ENCODE measurements at regions not wholly inside any gene's neighbourhood (a gene's known extent, or its start where the extent isn't known, plus 50 kb on each side); places are given as distances from the start of the nearest gene placed in this dataset.

DNA sequence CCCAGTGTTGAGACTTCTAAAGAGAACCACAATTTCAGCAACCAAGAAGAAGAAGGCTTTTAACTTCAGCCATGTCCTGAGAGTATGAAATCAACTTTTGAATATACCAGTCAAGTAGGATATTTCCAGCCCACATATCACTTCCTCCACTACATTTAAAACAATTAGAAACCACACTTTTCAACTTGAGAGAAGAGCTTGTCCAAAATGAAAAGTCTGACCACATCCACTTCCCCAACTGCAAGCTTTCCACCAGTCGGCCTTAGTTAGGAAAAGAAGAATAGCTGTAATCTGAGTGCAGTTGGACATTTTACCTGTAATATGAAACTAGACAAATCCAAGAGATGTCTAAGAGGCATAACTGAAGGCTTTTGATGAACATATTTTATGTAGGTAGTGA, 101.9 kb upstream of the SLC7A11 start:
- TF ChIP-seq, protein P1, sequence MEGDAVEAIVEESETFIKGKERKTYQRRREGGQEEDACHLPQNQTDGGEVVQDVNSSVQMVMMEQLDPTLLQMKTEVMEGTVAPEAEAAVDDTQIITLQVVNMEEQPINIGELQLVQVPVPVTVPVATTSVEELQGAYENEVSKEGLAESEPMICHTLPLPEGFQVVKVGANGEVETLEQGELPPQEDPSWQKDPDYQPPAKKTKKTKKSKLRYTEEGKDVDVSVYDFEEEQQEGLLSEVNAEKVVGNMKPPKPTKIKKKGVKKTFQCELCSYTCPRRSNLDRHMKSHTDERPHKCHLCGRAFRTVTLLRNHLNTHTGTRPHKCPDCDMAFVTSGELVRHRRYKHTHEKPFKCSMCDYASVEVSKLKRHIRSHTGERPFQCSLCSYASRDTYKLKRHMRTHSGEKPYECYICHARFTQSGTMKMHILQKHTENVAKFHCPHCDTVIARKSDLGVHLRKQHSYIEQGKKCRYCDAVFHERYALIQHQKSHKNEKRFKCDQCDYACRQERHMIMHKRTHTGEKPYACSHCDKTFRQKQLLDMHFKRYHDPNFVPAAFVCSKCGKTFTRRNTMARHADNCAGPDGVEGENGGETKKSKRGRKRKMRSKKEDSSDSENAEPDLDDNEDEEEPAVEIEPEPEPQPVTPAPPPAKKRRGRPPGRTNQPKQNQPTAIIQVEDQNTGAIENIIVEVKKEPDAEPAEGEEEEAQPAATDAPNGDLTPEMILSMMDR (IDR thresholded peaks at IDR 0.05), result no peak
- no peak for TF ChIP-seq POLR2AphosphoS5 (IDR thresholded peaks at IDR 0.05)
- no peak for TF ChIP-seq POLR2A (IDR thresholded peaks at IDR 0.05)
- TF ChIP-seq EP300 (IDR thresholded peaks at IDR 0.05; ENCODE audit: low read depth), result no peak
